HepG2 (cell line): ENCODE measurements at regions not wholly inside any gene's neighbourhood (a gene's known extent, or its start where the extent isn't known, plus 50 kb on each side); places are given as distances from the start of the nearest gene placed in this dataset.

ENCODE experiments used
- ATAC-seq: fragments of 200-7000 bp; cut with Tn5 transposase; 3 replicates; pipeline ENCODE4 v1.9.1; 2020; ENCODE audit warnings: mild to moderate bottlenecking, moderate library complexity
- BruUV-seq: library from RNA; stranded (reverse); fragments of 400-500 nt; replicated peaks from 2 replicates; lab custom pipeline; 2021; lab: Mats Ljungman, UMichigan
- CTCF ChIA-PET: fragments of 300-600 bp; formaldehyde crosslinking; extraction: SDS; loops from one replicate; lab custom pipeline; 2021; ENCODE audit warnings: low total read pairs, inconsistent platforms, low intra/inter-chr PET ratio; lab: Yijun Ruan, JAX
- POLR2A ChIA-PET: fragments of 350-600 bp; sonication (Branson Sonifier 250); formaldehyde crosslinking; loops from one replicate; lab custom pipeline; 2020; ENCODE audit warnings: antibody characterized with exemption, inconsistent platforms; lab: Yijun Ruan, JAX
- DNase-seq: peaks from one replicate; pipeline ENCODE4 v3.0.0-alpha.2; 2015; ENCODE audit warnings: low spot score
- FAIRE-seq: peaks from 3 replicates; lab custom pipeline; 2011; peaks lifted over from hg19 to GRCh38; lab: Jason Lieb, UNC
- H2AFZ ChIP-seq: one replicate; pipeline ENCODE4 v1.6.1; 2011; ENCODE audit warnings: low read length, inconsistent platforms
- H3K27ac ChIP-seq: fragments of 300-600 bp; 3 replicates; pipeline ENCODE4 v1.8.0; 2011; ENCODE audit warnings: mixed run types, mild to moderate bottlenecking, mixed read lengths, low read length, inconsistent platforms; ENCODE audit not compliant: insufficient read depth; ENCODE audit errors: extremely low read length
- H3K27me3 ChIP-seq, 2 experiments: fragments of 200-600 bp in 1 of 2; 2 replicates in 1 of 2; 3 replicates in 1 of 2; pipeline versions ENCODE4 v1.6.0 to v1.8.0; 2011; ENCODE audit warnings: low read length in 2 of 2, mild to moderate bottlenecking in 2 of 2, moderate library complexity in 2 of 2, inconsistent platforms in 1 of 2; ENCODE audit not compliant: insufficient read depth in 2 of 2, control insufficient read depth in 1 of 2
- H3K36me3 ChIP-seq, 2 experiments: fragments of 200-600 bp in 1 of 2; replicated peaks in 1 of 2; 2 replicates in 1 of 2; 3 replicates in 1 of 2; pipeline versions ENCODE4 v1.5.1 to v1.8.0; 2011; ENCODE audit warnings: low read length in 2 of 2, inconsistent platforms in 1 of 2; ENCODE audit not compliant: insufficient read depth in 2 of 2, control insufficient read depth in 1 of 2
- H3K4me1 ChIP-seq: 2 replicates; pipeline ENCODE4 v1.5.1; 2012; ENCODE audit warnings: low read length, inconsistent platforms; ENCODE audit not compliant: insufficient read depth
- H3K4me2 ChIP-seq: 2 replicates; pipeline ENCODE4 v1.6.0; 2011; ENCODE audit warnings: low read depth, low read length, inconsistent platforms
- H3K4me3 ChIP-seq, 3 experiments: fragments of 200-600 bp in 1 of 3; sonication (generic), shearing (Covaris generic) in 1 of 3; replicated peaks in 1 of 3; 2 replicates each; pipeline ENCODE4 v1.5.1; 2011 to 2016; ENCODE audit warnings: low read length in 3 of 3, inconsistent platforms in 2 of 3, low read depth in 2 of 3, mild to moderate bottlenecking in 2 of 3, control low read depth in 1 of 3, mixed read lengths in 1 of 3; ENCODE audit not compliant: insufficient read depth in 1 of 3
- H3K79me2 ChIP-seq: one replicate; pipeline ENCODE4 v1.6.1; 2011; ENCODE audit warnings: low read length, inconsistent platforms; ENCODE audit not compliant: insufficient read depth
- H3K9ac ChIP-seq: 2 replicates; pipeline ENCODE4 v1.6.0; 2011; ENCODE audit warnings: mild to moderate bottlenecking, low read depth, low read length, inconsistent platforms; ENCODE audit not compliant: insufficient read depth
- H3K9me3 ChIP-seq: 2 replicates; pipeline ENCODE4 v1.5.1; 2012; ENCODE audit warnings: mild to moderate bottlenecking, low read length
- H4K20me1 ChIP-seq: 2 replicates; pipeline ENCODE4 v1.6.0; 2011; ENCODE audit warnings: inconsistent platforms, mild to moderate bottlenecking, low read length, moderate library complexity; ENCODE audit not compliant: insufficient read depth
- BRD4 ChIP-seq: sonication (generic); formaldehyde crosslinking; IDR thresholded peaks from 2 replicates; pipeline ENCODE4 v1.4.0; 2020; ENCODE audit warnings: missing genetic modification reagents
- CHD2 ChIP-seq: IDR thresholded peaks from 2 replicates; pipeline ENCODE4 v1.6.1; 2011; ENCODE audit warnings: low read depth, low read length, improper control_type of control experiment
- IKZF4 ChIP-seq: sonication (generic); formaldehyde crosslinking; IDR thresholded peaks from 2 replicates; pipeline ENCODE4 v1.5.1; 2020; ENCODE audit warnings: borderline replicate concordance, mild to moderate bottlenecking, low read depth, missing genetic modification reagents; ENCODE audit errors: not compliant biosample characterization
- MZF1 ChIP-seq: sonication (generic); formaldehyde crosslinking; IDR thresholded peaks from 2 replicates; pipeline ENCODE4 v1.8.1; 2023; ENCODE audit warnings: mild to moderate bottlenecking, missing genetic modification reagents, borderline replicate concordance
- PRDM15 ChIP-seq: sonication (generic); formaldehyde crosslinking; IDR thresholded peaks from 2 replicates; pipeline ENCODE4 v1.4.0; 2020; ENCODE audit warnings: missing genetic modification reagents
- SKI ChIP-seq: fragments of 450-650 bp; IDR thresholded peaks from one replicate; pipeline ENCODE4 v1.6.1; 2018; ENCODE audit warnings: mild to moderate bottlenecking; ENCODE audit not compliant: partially characterized antibody
- SP140L ChIP-seq: sonication (generic); formaldehyde crosslinking; IDR thresholded peaks from 2 replicates; pipeline ENCODE4 v1.4.0; 2020; ENCODE audit warnings: missing genetic modification reagents, borderline replicate concordance
- ZNF121 ChIP-seq: sonication (generic); formaldehyde crosslinking; IDR thresholded peaks from 2 replicates; pipeline ENCODE4 v1.5.0; 2020; ENCODE audit warnings: mild to moderate bottlenecking, missing genetic modification reagents
- ZNF280B ChIP-seq: sonication (generic); formaldehyde crosslinking; IDR thresholded peaks from 2 replicates; pipeline ENCODE4 v1.5.0; 2020; ENCODE audit warnings: missing genetic modification reagents, mild to moderate bottlenecking, borderline replicate concordance
- ZNF790 ChIP-seq: sonication (generic); formaldehyde crosslinking; IDR thresholded peaks from 2 replicates; pipeline ENCODE4 v1.8.0; 2022; ENCODE audit warnings: missing genetic modification reagents, mild to moderate bottlenecking, borderline replicate concordance
- WGBS: methylation state at CpG from one replicate; pipeline ENCODE4 v1.1.6; 2017; ENCODE audit warnings: low lambda C conversion rate; 5-methylcytosine and 5-hydroxymethylcytosine counted together
- in situ Hi-C: cut with HindIII; loops from 2 replicates; pipeline ENCODE4 v1.10.0; 2017; ENCODE audit warnings: low pct_unique_long_range_greater_than_20kb; ENCODE audit not compliant: extremely low pct_ligation_motif_present
- intact Hi-C: fragments of 100-400 bp; cut with micrococcal nuclease; formaldehyde crosslinking; loops from one replicate; pipeline ENCODE4 v1.10.0; 2022; ENCODE audit not compliant: unreplicated experiment
- TF ChIP-seq, protein P1 (sequence below): sonication (generic); formaldehyde crosslinking; IDR thresholded peaks from 2 replicates; pipeline ENCODE4 v1.8.1; 2023; ENCODE audit warnings: mild to moderate bottlenecking, inconsistent platforms, moderate library complexity, missing genetic modification reagents, borderline replicate concordance
- TF ChIP-seq, protein P2 (sequence below): sonication (generic); formaldehyde crosslinking; IDR thresholded peaks from 2 replicates; pipeline ENCODE4 v1.4.0; 2020; ENCODE audit warnings: missing genetic modification reagents
- TF ChIP-seq, protein P3 (sequence below): sonication (generic); formaldehyde crosslinking; IDR thresholded peaks from 2 replicates; pipeline ENCODE4 v1.4.0; 2020; ENCODE audit warnings: mild to moderate bottlenecking, missing genetic modification reagents

DNA sequence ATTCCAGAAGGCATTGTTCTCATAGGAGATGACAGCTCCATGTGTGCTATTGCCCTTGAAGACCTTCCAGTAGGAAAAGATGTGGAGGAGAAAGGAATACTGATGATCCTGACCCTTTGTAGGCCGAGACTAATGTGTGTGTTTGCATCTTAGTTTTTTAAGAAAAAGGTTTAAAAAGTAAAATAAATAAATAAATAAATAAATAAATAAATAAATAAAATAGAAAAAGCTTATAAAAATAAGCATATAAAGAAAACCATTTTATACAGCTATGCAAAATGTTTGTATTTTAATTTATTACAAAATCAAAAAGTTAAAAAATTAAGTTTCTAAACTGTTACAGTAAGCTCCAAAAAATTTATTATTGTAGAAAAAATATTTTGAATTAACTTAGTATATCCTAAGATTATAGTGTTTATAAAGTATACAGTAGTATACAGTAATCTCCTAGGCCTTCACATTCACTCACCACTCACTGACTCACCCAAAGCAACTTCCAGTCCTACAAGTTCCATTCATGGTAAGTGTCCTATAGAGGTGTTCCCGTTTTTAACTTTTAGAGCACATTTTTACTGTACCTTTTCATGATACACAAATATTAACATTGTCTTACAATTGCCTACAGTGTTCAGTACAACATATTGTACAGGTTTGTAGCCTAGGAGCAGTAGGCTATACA lies 435.2 kb upstream of the SEMA3A start (continued):
- TF ChIP-seq SKI = no peak
- TF ChIP-seq PRDM15 (CRISPR knock-in tag) = no peak
- no peak for TF ChIP-seq BRD4 (CRISPR knock-in tag)

GRCh38 chr7:84629216-84629615 lies 434.6 kb upstream of the SEMA3A start:
- Histone ChIP-seq H3K79me2 (no peaks in the 10 kb centered on the region), H3K4me3 (no peak overlapping the region), H3K27ac (no peak overlapping the region), H3K9ac (no peak overlapping the region), H3K9me3 (peaks cover 11% of the 10 kb centered on the region; the same call in 1 of the 2 replicates), H3K36me3 (no peaks in the 10 kb centered on the region), H3K4me1 (no peaks in the 10 kb centered on the region), H3K4me2 (no peak overlapping the region), H4K20me1 (no peaks in the 10 kb centered on the region), H3K27me3 (no peaks in the 10 kb centered on the region), H2AFZ (no peak overlapping the region)
- BruUV-seq = no TSS peak
- no peak for DNase-seq
- POLR2A ChIA-PET = no interaction called here
- WGBS = 16% methylated on average over 3 of the region's 3 CpGs
- intact Hi-C loops (no loop called here), in situ Hi-C loops (no loop called here)
- no peak for FAIRE-seq
- no peak for ATAC-seq
- CTCF ChIA-PET = no interaction called here
- TF ChIP-seq, protein P1, sequence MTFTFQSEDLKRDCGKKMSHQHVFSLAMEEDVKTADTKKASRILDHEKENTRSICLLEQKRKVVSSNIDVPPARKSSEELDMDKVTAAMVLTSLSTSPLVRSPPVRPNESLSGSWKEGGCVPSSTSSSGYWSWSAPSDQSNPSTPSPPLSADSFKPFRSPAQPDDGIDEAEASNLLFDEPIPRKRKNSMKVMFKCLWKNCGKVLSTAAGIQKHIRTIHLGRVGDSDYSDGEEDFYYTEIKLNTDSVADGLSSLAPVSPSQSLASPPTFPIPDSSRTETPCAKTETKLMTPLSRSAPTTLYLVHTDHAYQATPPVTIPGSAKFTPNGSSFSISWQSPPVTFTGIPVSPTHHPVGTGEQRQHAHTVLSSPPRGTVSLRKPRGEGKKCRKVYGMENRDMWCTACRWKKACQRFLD (CRISPR knock-in tag) = no peak
- no peak for TF ChIP-seq ZNF121 (CRISPR knock-in tag)
- TF ChIP-seq, protein P2, sequence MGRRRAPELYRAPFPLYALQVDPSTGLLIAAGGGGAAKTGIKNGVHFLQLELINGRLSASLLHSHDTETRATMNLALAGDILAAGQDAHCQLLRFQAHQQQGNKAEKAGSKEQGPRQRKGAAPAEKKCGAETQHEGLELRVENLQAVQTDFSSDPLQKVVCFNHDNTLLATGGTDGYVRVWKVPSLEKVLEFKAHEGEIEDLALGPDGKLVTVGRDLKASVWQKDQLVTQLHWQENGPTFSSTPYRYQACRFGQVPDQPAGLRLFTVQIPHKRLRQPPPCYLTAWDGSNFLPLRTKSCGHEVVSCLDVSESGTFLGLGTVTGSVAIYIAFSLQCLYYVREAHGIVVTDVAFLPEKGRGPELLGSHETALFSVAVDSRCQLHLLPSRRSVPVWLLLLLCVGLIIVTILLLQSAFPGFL = no peak
- no peak for TF ChIP-seq SP140L (CRISPR knock-in tag)
- no peak for TF ChIP-seq ZNF790 (CRISPR knock-in tag)
- TF ChIP-seq IKZF4 = no peak
- TF ChIP-seq, protein P3, sequence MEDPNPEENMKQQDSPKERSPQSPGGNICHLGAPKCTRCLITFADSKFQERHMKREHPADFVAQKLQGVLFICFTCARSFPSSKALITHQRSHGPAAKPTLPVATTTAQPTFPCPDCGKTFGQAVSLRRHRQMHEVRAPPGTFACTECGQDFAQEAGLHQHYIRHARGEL (CRISPR knock-in tag) = no peak
- no peak for TF ChIP-seq ZNF280B
- no peak for TF ChIP-seq CHD2
- TF ChIP-seq MZF1 = no peak
